ENCODE measurements at regions not wholly inside any gene's neighbourhood (a gene's known extent, or its start where the extent isn't known, plus 50 kb on each side); places are given as distances from the start of the nearest gene placed in this dataset.

- no peaks in the 10 kb centered on the region for H3K9me3 Mint-ChIP-seq (ENCODE audit: low read depth, unreplicated experiment)
- intact Hi-C loops (cut with micrococcal nuclease; ENCODE audit: unreplicated experiment): no loop called here
- BruUV-seq (replicated peaks): no TSS peak
- no peak for DNase-seq
- peaks cover 12% of the 10 kb centered on the region for H3K27me3 Mint-ChIP-seq (ENCODE audit: unreplicated experiment)
- no peak overlapping the region for H3K27ac Mint-ChIP-seq (ENCODE audit: unreplicated experiment)
- H3K4me1 Mint-ChIP-seq (ENCODE audit: low read depth, unreplicated experiment): no peaks in the 10 kb centered on the region
- no peak overlapping the region for H3K4me3 Mint-ChIP-seq (ENCODE audit: low read depth, unreplicated experiment)
- TF ChIP-seq, protein P1, sequence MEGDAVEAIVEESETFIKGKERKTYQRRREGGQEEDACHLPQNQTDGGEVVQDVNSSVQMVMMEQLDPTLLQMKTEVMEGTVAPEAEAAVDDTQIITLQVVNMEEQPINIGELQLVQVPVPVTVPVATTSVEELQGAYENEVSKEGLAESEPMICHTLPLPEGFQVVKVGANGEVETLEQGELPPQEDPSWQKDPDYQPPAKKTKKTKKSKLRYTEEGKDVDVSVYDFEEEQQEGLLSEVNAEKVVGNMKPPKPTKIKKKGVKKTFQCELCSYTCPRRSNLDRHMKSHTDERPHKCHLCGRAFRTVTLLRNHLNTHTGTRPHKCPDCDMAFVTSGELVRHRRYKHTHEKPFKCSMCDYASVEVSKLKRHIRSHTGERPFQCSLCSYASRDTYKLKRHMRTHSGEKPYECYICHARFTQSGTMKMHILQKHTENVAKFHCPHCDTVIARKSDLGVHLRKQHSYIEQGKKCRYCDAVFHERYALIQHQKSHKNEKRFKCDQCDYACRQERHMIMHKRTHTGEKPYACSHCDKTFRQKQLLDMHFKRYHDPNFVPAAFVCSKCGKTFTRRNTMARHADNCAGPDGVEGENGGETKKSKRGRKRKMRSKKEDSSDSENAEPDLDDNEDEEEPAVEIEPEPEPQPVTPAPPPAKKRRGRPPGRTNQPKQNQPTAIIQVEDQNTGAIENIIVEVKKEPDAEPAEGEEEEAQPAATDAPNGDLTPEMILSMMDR (IDR thresholded peaks at IDR 0.05; ENCODE audit: unreplicated experiment): no peak
- CTCF ChIA-PET: interaction anchor here (0.7 kb wide), 1 partner anchor 609 kb away, joined by 4 read pairs; no protein-coding TSS in a partner anchor
- H3K36me3 Mint-ChIP-seq (ENCODE audit: insufficient read depth, unreplicated experiment): no peaks in the 10 kb centered on the region
Observed at GRCh38 chr2:9712263-9712662, 81.5 kb upstream of the YWHAQ start.

DNA sequence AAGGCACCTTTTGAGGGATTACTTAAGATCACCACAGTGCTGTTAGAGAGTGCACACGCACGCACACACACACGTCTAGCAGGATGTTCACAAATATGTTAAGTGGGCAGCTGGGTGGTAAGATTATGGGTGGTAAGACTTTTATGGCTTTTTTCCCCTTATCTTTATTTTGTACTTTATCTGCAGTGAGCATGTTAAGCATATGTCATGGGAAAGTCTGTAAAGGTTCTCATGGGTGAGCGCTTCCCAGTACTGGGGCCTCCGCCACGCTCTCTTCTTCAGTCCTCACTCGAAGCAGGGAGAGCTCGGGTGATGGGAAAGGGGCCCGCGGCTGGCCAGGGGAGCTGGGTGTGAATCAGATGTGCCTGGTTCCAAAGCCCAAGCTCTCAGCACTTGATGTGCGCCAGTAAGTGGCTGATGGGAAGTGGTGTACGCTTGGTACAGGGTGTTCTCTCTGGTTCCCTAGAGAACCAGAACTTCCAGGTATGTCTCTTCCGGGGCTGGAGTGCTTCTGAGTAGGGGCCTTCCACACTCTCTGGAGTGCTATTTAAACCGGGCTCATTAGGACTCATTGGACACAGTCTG is 83.9 kb upstream of the YWHAQ start:
- Mint-ChIP-seq H3K4me1 (ENCODE audit: low read depth, unreplicated experiment) (no peaks in the 10 kb centered on the region), H3K4me3 (ENCODE audit: low read depth, unreplicated experiment) (no peak overlapping the region), H3K27me3 (ENCODE audit: unreplicated experiment) (peaks cover 12% of the 10 kb centered on the region), H3K36me3 (ENCODE audit: insufficient read depth, unreplicated experiment) (no peaks in the 10 kb centered on the region), H3K9me3 (ENCODE audit: low read depth, unreplicated experiment) (no peaks in the 10 kb centered on the region), H3K27ac (ENCODE audit: unreplicated experiment) (no peak overlapping the region)
- TF ChIP-seq, protein P1 (IDR thresholded peaks at IDR 0.05; ENCODE audit: unreplicated experiment): no peak
- BruUV-seq (replicated peaks): no TSS peak
- intact Hi-C loops (cut with micrococcal nuclease; ENCODE audit: unreplicated experiment): no loop called here
- CTCF ChIA-PET: no interaction called here
- DNase-seq: no peak

- Mint-ChIP-seq H3K9me3 (ENCODE audit: low read depth, unreplicated experiment) (no peaks in the 10 kb centered on the region), H3K36me3 (ENCODE audit: insufficient read depth, unreplicated experiment) (no peaks in the 10 kb centered on the region), H3K27ac (ENCODE audit: unreplicated experiment) (no peak overlapping the region), H3K4me1 (ENCODE audit: low read depth, unreplicated experiment) (no peaks in the 10 kb centered on the region), H3K4me3 (ENCODE audit: low read depth, unreplicated experiment) (no peak overlapping the region), H3K27me3 (ENCODE audit: unreplicated experiment) (peaks cover 12% of the 10 kb centered on the region)
- TF ChIP-seq, protein P1 (IDR thresholded peaks at IDR 0.05; ENCODE audit: unreplicated experiment): no peak
- CTCF ChIA-PET: no interaction called here
- BruUV-seq (replicated peaks): no TSS peak
- no peak for DNase-seq
- intact Hi-C loops (cut with micrococcal nuclease; ENCODE audit: unreplicated experiment): no loop called here
Observed at GRCh38 chr2:9715238-9715637, 84.4 kb upstream of the YWHAQ start.

- no peaks in the 10 kb centered on the region for H3K4me1 Mint-ChIP-seq (ENCODE audit: low read depth, unreplicated experiment)
- H3K27me3 Mint-ChIP-seq (ENCODE audit: unreplicated experiment): no peaks in the 10 kb centered on the region
- intact Hi-C loops (cut with micrococcal nuclease; ENCODE audit: unreplicated experiment): no loop called here
- H3K36me3 Mint-ChIP-seq (ENCODE audit: insufficient read depth, unreplicated experiment): no peaks in the 10 kb centered on the region
- CTCF ChIA-PET: no interaction called here
- no peak for DNase-seq
- H3K9me3 Mint-ChIP-seq (ENCODE audit: low read depth, unreplicated experiment): no peaks in the 10 kb centered on the region
- no peak overlapping the region for H3K27ac Mint-ChIP-seq (ENCODE audit: unreplicated experiment)
- H3K4me3 Mint-ChIP-seq (ENCODE audit: low read depth, unreplicated experiment): no peak overlapping the region
- BruUV-seq (replicated peaks): no TSS peak
- TF ChIP-seq, protein P1 (IDR thresholded peaks at IDR 0.05; ENCODE audit: unreplicated experiment): no peak
Observed at GRCh38 chr2:9717886-9718451, 87.2 kb upstream of the YWHAQ start.

Measured in Calu3 (cell line).